Fibroblast of lung (primary cell): ENCODE measurements at regions not wholly inside any gene's neighbourhood (a gene's known extent, or its start where the extent isn't known, plus 50 kb on each side); places are given as distances from the start of the nearest gene placed in this dataset.

ENCODE experiments used
- DNase-seq, 2 donors: peaks; one replicate each; pipeline versions ENCODE4 v3.0.0 to v3.0.0-alpha.2; 2010; ENCODE audit warnings: low read depth in 2 of 2
- H2AFZ ChIP-seq: 2 replicates; pipeline ENCODE4 v1.5.1; 2012; ENCODE audit warnings: low read length, control low read depth, inconsistent platforms
- H3K27ac ChIP-seq: 2 replicates; pipeline ENCODE4 v1.5.1; 2011; ENCODE audit warnings: low read length, control low read depth; ENCODE audit not compliant: insufficient read depth
- H3K27me3 ChIP-seq: 2 replicates; pipeline ENCODE4 v1.5.1; 2011; ENCODE audit warnings: mild to moderate bottlenecking, low read length; ENCODE audit not compliant: control insufficient read depth, insufficient read depth
- H3K36me3 ChIP-seq: 2 replicates; pipeline ENCODE4 v1.5.1; 2011; ENCODE audit warnings: low read length; ENCODE audit not compliant: control insufficient read depth, insufficient read depth
- H3K4me1 ChIP-seq: 2 replicates; pipeline ENCODE4 v1.5.1; 2011; ENCODE audit warnings: low read length; ENCODE audit not compliant: control insufficient read depth, insufficient read depth; ENCODE audit errors: extremely low read depth
- H3K4me2 ChIP-seq: 2 replicates; pipeline ENCODE4 v1.5.1; 2011; ENCODE audit warnings: low read length, control low read depth; ENCODE audit not compliant: insufficient read depth; ENCODE audit errors: extremely low read depth
- H3K4me3 ChIP-seq, 4 experiments: fragments of 200-600 bp in 1 of 4; sonication (generic) in 1 of 4; replicated peaks in 1 of 4; 2 replicates each; pipeline ENCODE4 v1.5.1; 2011 to 2016; ENCODE audit warnings: low read length in 4 of 4, low read depth in 3 of 4, mild to moderate bottlenecking in 3 of 4, control low read depth in 2 of 4, inconsistent platforms in 1 of 4, mixed read lengths in 1 of 4; ENCODE audit not compliant: insufficient read depth in 1 of 4; ENCODE audit errors: control extremely low read depth in 1 of 4
- H3K79me2 ChIP-seq: 2 replicates; pipeline ENCODE4 v1.5.1; 2012; ENCODE audit warnings: mild to moderate bottlenecking, low read length, inconsistent platforms; ENCODE audit not compliant: control insufficient read depth, insufficient read depth
- H3K9ac ChIP-seq: 2 replicates; pipeline ENCODE4 v1.5.1; 2011; ENCODE audit warnings: mild to moderate bottlenecking, low read length, control low read depth; ENCODE audit not compliant: insufficient read depth
- H3K9me3 ChIP-seq: 2 replicates; pipeline ENCODE4 v1.5.1; 2012; ENCODE audit warnings: low read depth, low read length; ENCODE audit not compliant: control insufficient read depth, insufficient read depth
- H4K20me1 ChIP-seq: 2 replicates; pipeline ENCODE4 v1.5.1; 2011; ENCODE audit warnings: low read length; ENCODE audit not compliant: control insufficient read depth, insufficient read depth; ENCODE audit errors: extremely low read depth
- EZH2 ChIP-seq: IDR thresholded peaks from 2 replicates; pipeline ENCODE4 v1.5.1; 2012; ENCODE audit warnings: low read length, control low read depth, mild to moderate bottlenecking; ENCODE audit errors: missing control alignments
- TF ChIP-seq, protein P1 (sequence below), 2 donors: IDR thresholded peaks in 1 of 2; conservative IDR thresholded peaks in 1 of 2; 1 replicate in 1 of 2; 2 replicates in 1 of 2; pipeline ENCODE4 v1.5.1; 2011 to 2012; ENCODE audit warnings: low read length in 2 of 2, control low read depth in 1 of 2, inconsistent platforms in 1 of 2, low read depth in 1 of 2, mild to moderate bottlenecking in 1 of 2

DNA sequence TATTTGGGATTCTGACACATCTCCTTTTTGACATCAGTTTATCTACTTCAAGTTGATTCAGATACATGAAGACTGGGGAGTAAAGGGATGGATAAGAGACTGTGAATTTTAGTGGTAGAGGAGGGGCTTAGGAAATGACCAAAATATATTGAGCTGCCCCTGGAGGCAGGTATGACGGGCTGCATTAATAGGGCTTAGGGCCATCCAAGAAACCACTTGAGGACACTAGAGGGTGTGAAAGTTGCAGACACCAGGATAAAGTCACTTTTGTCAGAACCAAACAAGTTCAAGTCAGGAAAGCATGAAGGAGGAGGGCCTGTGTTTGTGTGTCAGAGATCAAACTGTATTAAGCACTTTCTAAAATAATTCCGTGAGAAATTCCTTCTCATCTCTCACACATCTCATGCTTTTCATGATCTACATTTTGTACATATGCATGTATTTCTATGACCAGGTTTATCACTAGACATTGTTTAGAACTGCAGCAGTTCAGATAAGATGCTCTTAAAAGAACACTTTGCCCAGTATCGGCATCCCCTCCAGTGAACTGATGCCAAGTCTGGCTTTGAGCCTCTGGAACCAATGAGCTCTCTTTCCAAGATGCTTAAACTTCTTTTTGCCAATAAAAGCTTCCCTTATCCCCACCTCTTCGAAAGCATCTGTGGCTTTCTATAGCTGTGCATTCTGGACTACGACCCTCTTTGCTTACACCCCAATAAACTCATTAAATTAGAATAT lies 136.9 kb downstream of the SLC38A1 start:
- H3K36me3 ChIP-seq, result no peaks in the 10 kb centered on the region
- no peaks in the 10 kb centered on the region for H3K79me2 ChIP-seq
- TF ChIP-seq EZH2, result no peak
- TF ChIP-seq, protein P1, sequence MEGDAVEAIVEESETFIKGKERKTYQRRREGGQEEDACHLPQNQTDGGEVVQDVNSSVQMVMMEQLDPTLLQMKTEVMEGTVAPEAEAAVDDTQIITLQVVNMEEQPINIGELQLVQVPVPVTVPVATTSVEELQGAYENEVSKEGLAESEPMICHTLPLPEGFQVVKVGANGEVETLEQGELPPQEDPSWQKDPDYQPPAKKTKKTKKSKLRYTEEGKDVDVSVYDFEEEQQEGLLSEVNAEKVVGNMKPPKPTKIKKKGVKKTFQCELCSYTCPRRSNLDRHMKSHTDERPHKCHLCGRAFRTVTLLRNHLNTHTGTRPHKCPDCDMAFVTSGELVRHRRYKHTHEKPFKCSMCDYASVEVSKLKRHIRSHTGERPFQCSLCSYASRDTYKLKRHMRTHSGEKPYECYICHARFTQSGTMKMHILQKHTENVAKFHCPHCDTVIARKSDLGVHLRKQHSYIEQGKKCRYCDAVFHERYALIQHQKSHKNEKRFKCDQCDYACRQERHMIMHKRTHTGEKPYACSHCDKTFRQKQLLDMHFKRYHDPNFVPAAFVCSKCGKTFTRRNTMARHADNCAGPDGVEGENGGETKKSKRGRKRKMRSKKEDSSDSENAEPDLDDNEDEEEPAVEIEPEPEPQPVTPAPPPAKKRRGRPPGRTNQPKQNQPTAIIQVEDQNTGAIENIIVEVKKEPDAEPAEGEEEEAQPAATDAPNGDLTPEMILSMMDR (conservative IDR thresholded peaks at IDR 0.05 in 1 of 2, IDR thresholded peaks at IDR 0.05 in 1 of 2; ENCODE audit: low read depth in 1 of 2, low read length in 2 of 2), result no peak
- H3K27ac ChIP-seq, result no peak overlapping the region
- H2AFZ ChIP-seq, result no peak overlapping the region
- no peak for DNase-seq
- no peaks in the 10 kb centered on the region for H3K9me3 ChIP-seq
- no peak overlapping the region for H3K9ac ChIP-seq
- no peak overlapping the region for H3K4me3 ChIP-seq
- peaks cover 7% of the 10 kb centered on the region for H3K27me3 ChIP-seq
- H4K20me1 ChIP-seq, result no peaks in the 10 kb centered on the region
- H3K4me2 ChIP-seq, result no peak overlapping the region
- H3K4me1 ChIP-seq, result no peaks in the 10 kb centered on the region

DNA sequence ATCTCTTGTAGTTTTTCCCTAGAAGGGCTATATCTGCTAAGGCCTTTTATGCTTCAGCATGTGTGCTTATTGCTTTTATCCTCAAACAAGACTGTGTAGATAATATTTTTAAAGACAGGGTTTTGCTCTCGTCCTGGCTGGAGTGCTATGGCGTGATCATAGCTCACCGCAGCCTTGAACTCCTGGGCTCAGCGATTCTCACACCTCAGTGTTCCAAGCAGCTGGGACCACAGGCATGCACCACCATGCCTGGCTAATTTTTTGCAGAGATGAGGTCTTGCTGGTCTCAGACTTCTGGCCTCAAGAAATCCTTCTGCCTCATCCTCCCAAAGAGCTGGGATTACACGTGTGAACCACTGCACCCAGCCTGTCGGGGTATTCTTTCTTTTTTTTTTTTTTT lies 137.3 kb upstream of the SCAF11 start:
- Histone ChIP-seq H2AFZ (no peak overlapping the region), H3K27me3 (no peaks in the 10 kb centered on the region), H3K36me3 (no peaks in the 10 kb centered on the region), H3K27ac (no peak overlapping the region), H3K9ac (no peak overlapping the region), H4K20me1 (no peaks in the 10 kb centered on the region), H3K79me2 (no peaks in the 10 kb centered on the region), H3K4me3 (no peak overlapping the region), H3K9me3 (no peaks in the 10 kb centered on the region), H3K4me1 (no peaks in the 10 kb centered on the region), H3K4me2 (no peak overlapping the region)
- TF ChIP-seq, protein P1 (conservative IDR thresholded peaks at IDR 0.05 in 1 of 2, IDR thresholded peaks at IDR 0.05 in 1 of 2; ENCODE audit: low read depth in 1 of 2, low read length in 2 of 2), result no peak
- DNase-seq, result no peak

DNA sequence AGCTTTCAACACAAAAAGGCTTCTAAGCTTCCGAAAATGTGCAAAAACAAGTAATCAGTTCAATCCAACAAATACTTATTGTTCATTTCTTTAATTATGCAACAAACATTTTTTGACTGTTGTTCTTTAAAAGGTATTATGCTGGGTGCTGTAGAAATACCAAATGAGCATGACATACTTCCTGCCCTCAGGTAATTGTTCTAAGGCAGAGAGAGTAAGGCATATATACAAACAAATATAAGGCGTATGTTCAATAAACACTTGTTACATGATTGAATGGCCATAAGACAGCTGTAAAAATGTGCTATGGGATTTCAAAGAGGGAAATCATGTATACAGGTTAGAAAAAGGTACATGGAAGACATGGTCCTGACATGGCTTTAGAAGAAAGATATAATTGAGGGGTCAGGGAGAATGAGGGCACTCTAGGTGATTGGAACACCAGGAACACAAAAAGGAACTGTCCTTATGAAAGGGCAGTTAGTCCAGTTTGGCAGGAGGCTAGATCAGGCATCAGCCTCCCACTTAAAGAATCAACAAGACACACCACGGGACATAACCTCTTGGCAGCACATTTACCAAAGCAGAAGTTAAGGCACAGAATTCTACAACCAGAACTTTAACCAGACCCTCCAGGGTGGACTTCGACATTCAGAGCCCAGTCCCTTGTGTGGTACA lies 135.8 kb upstream of the SCAF11 start:
- DNase-seq, result no peak
- Histone ChIP-seq H3K4me3 (no peak overlapping the region), H3K79me2 (no peaks in the 10 kb centered on the region), H3K27me3 (no peaks in the 10 kb centered on the region), H3K9me3 (no peaks in the 10 kb centered on the region), H3K4me2 (no peak overlapping the region), H3K27ac (no peak overlapping the region), H3K9ac (no peak overlapping the region), H3K36me3 (no peaks in the 10 kb centered on the region), H3K4me1 (no peaks in the 10 kb centered on the region), H4K20me1 (no peaks in the 10 kb centered on the region), H2AFZ (no peak overlapping the region)
- no peak for TF ChIP-seq EZH2
- TF ChIP-seq, protein P1 (conservative IDR thresholded peaks at IDR 0.05 in 1 of 2, IDR thresholded peaks at IDR 0.05 in 1 of 2; ENCODE audit: low read depth in 1 of 2, low read length in 2 of 2), result no peak
